ENCODE measurements at regions not wholly inside any gene's neighbourhood (a gene's known extent, or its start where the extent isn't known, plus 50 kb on each side); places are given as distances from the start of the nearest gene placed in this dataset.

DNA sequence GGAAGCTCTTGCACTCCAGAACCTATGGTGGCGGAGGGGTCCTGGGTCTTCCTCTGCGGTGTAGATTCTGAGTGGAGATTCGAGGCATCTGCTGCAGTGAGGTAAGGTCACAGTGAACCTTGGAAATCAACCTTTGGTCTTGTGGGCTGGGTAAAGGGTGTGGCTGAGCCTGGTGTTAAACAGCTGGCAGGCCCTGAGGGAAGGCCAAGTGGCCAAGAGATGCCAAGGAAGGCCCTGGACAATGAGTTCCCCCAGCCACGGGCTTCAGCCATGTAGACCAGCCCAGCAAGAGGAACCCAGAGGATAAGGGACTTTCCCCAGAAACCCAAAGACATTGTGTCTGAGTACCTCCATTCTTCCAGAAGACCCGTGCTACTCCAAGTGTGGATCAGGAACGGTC is 137.2 kb upstream of the ETS2 start:
- H3K27me3 ChIP-seq (ENCODE audit: control insufficient read depth, insufficient read depth, low read length): no peaks in the 10 kb centered on the region
- no peak overlapping the region for H3K9ac ChIP-seq (ENCODE audit: low read depth, low read length)
- peaks cover 3% of the 10 kb centered on the region; the same call in 1 of the 2 replicates for H3K4me1 ChIP-seq (ENCODE audit: control insufficient read depth, insufficient read depth, low read length)
- H3K27ac ChIP-seq (ENCODE audit: low read depth, low read length): no peak overlapping the region
- no peak overlapping the region for H3K4me3 ChIP-seq (ENCODE audit: low read depth, low read length)
- no peaks in the 10 kb centered on the region for H3K9me3 ChIP-seq (ENCODE audit: control insufficient read depth, insufficient read depth, low read length)
- no peaks in the 10 kb centered on the region for H3K36me3 ChIP-seq (ENCODE audit: control insufficient read depth, insufficient read depth, low read length)

DNA sequence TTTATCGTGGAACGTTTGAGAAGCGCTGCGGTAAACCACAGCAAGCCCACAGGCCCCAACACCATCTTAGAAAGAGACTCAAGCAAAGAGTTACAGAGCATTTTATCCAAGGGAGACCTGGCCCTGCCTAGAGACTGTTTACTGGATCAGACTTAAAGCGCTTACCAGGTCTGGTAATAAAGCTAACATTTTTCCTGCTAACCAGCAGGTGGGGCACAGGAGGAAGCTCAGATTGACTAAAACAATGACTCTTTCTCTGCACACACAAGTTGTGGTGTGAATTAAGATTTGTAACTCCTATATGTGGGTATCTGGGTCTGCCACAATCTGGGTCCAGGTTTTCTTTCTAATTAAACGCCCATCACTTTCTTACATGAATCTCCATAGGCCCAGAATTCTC is 136.5 kb upstream of the ETS2 start:
- Histone ChIP-seq H3K27ac (ENCODE audit: low read depth, low read length) (no peak overlapping the region), H3K27me3 (ENCODE audit: control insufficient read depth, insufficient read depth, low read length) (no peaks in the 10 kb centered on the region), H3K4me3 (ENCODE audit: low read depth, low read length) (no peak overlapping the region), H3K4me1 (ENCODE audit: control insufficient read depth, insufficient read depth, low read length) (peaks cover 2% of the 10 kb centered on the region; the same call in 1 of the 2 replicates), H3K9me3 (ENCODE audit: control insufficient read depth, insufficient read depth, low read length) (no peaks in the 10 kb centered on the region), H3K9ac (ENCODE audit: low read depth, low read length) (no peak overlapping the region), H3K36me3 (ENCODE audit: control insufficient read depth, insufficient read depth, low read length) (no peaks in the 10 kb centered on the region)

DNA sequence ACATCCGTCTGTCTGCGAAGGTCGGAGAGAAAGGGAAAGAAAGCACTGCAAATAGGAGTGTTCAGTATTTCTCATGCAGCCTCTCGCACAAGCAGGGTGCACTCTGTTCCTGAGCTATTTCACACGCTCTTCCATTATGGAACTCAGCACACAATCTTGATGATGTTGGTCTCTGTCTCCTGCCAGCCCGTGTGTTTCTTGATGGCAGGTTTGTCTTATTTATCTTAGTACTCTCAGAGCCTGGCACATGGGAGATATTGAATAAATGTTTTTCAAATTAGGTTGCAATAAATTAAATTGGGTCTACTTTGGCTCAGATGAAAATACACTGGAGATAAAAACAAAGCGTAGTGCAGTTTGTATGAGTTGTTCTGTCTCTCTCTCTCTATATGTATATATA is 134.9 kb upstream of the ETS2 start:
- H3K4me3 ChIP-seq (ENCODE audit: low read depth, low read length): no peak overlapping the region
- no peaks in the 10 kb centered on the region for H3K27me3 ChIP-seq (ENCODE audit: control insufficient read depth, insufficient read depth, low read length)
- no peak overlapping the region for H3K27ac ChIP-seq (ENCODE audit: low read depth, low read length)
- no peaks in the 10 kb centered on the region for H3K36me3 ChIP-seq (ENCODE audit: control insufficient read depth, insufficient read depth, low read length)
- H3K9me3 ChIP-seq (ENCODE audit: control insufficient read depth, insufficient read depth, low read length): no peaks in the 10 kb centered on the region
- H3K9ac ChIP-seq (ENCODE audit: low read depth, low read length): no peak overlapping the region
- H3K4me1 ChIP-seq (ENCODE audit: control insufficient read depth, insufficient read depth, low read length): no peaks in the 10 kb centered on the region

DNA sequence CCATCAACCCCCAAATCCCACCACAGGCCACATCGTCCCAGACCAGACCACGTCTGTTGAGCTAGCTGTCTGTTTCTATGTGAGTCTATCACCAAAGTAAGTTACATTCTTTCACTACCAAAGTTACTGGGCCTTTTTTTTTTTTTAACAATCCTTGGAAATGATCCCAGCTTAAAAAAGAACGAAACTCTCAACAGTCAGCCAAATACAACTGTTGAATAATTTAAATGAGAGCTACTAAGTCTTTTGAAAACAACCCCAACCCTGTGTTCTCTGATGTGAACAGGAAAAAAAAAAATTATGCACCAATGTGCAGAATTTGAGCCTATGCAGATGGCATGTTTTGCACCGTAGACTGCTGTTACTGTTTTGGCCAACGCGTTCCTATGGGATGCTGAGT is 134.0 kb upstream of the ETS2 start:
- Histone ChIP-seq H3K4me3 (ENCODE audit: low read depth, low read length) (no peak overlapping the region), H3K4me1 (ENCODE audit: control insufficient read depth, insufficient read depth, low read length) (no peaks in the 10 kb centered on the region), H3K9ac (ENCODE audit: low read depth, low read length) (no peak overlapping the region), H3K27me3 (ENCODE audit: control insufficient read depth, insufficient read depth, low read length) (no peaks in the 10 kb centered on the region), H3K36me3 (ENCODE audit: control insufficient read depth, insufficient read depth, low read length) (no peaks in the 10 kb centered on the region), H3K9me3 (ENCODE audit: control insufficient read depth, insufficient read depth, low read length) (no peaks in the 10 kb centered on the region), H3K27ac (ENCODE audit: low read depth, low read length) (no peak overlapping the region)

DNA sequence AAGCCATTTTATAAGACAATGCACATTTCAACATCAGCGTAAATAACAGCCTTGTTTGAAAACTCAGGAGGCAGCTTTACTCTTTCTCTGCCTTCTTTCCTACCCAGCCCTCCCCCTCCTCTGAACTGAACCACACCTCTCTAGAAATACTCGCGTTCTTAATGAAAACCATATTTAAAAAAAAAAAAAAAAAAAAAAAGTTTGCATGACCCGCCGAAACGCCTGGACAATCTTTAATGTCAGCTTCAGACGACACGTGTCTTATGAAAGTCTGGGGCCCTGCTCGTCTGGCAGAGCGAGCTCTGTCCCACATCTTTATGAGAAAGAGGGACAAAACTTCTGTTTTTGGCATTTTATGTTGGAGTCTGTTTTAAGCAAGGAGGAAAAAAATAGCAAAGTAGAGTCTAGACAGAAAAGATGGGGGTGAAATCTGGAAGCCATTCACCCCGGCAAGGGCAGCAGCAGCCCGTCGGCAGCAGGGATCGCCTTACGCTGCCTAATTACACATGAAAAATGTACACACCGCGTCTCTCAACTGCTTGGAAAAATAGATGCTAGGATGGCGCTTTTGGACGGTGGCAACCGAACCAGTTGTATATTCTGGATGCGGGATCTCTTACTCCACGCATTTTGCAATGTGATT is 130.4 kb upstream of the ETS2 start:
- Histone ChIP-seq H3K27ac (ENCODE audit: low read depth, low read length) (no peak overlapping the region), H3K4me1 (ENCODE audit: control insufficient read depth, insufficient read depth, low read length) (no peaks in the 10 kb centered on the region), H3K27me3 (ENCODE audit: control insufficient read depth, insufficient read depth, low read length) (no peaks in the 10 kb centered on the region), H3K4me3 (ENCODE audit: low read depth, low read length) (no peak overlapping the region), H3K36me3 (ENCODE audit: control insufficient read depth, insufficient read depth, low read length) (no peaks in the 10 kb centered on the region), H3K9ac (ENCODE audit: low read depth, low read length) (no peak overlapping the region), H3K9me3 (ENCODE audit: control insufficient read depth, insufficient read depth, low read length) (no peaks in the 10 kb centered on the region)

DNA sequence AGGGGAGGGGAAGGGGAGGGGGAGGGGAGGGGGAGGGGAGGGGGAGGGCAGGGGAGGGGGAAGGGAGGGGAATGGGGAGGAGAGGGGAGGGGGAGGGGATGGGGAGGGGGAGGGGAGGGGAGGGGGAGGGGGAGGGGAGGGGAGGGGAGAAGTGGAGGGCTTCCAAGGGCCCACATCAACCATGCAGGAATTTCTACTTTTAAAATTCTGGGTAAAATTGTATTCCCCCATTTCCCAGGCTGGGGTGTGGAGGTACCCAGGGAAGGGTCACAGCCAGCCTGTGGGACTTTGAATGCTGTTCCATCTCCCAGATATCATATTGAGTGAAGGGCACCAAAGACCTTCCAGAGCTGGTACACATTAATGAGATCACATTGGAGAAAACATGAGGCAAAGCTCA is 126.9 kb upstream of the ETS2 start:
- no peaks in the 10 kb centered on the region for H3K27me3 ChIP-seq (ENCODE audit: control insufficient read depth, insufficient read depth, low read length)
- no peaks in the 10 kb centered on the region for H3K9me3 ChIP-seq (ENCODE audit: control insufficient read depth, insufficient read depth, low read length)
- no peak overlapping the region for H3K27ac ChIP-seq (ENCODE audit: low read depth, low read length)
- no peak overlapping the region for H3K4me3 ChIP-seq (ENCODE audit: low read depth, low read length)
- H3K9ac ChIP-seq (ENCODE audit: low read depth, low read length): no peak overlapping the region
- H3K4me1 ChIP-seq (ENCODE audit: control insufficient read depth, insufficient read depth, low read length): no peaks in the 10 kb centered on the region
- no peaks in the 10 kb centered on the region for H3K36me3 ChIP-seq (ENCODE audit: control insufficient read depth, insufficient read depth, low read length)

DNA sequence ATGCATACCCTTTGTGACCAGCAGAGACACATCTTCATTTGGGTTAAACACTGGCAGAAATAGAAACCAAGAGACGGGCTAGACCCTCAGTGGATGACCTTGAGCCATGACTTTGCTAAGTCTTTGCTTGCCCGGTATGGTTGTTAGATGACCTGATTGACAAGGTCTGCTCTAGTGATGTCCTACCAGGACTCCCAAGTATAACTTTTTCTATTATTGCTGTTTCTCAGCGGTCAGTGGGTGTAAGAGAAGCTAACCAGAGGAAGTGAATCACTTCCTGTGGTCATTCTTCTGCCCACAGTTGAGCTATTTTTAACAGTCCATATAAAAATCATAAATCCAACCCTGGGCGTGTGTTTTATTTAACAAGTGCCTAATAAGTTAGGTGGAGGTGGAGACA is 126.2 kb upstream of the ETS2 start:
- H3K4me1 ChIP-seq (ENCODE audit: control insufficient read depth, insufficient read depth, low read length): no peaks in the 10 kb centered on the region
- H3K9me3 ChIP-seq (ENCODE audit: control insufficient read depth, insufficient read depth, low read length): no peaks in the 10 kb centered on the region
- no peak overlapping the region for H3K27ac ChIP-seq (ENCODE audit: low read depth, low read length)
- H3K9ac ChIP-seq (ENCODE audit: low read depth, low read length): no peak overlapping the region
- no peak overlapping the region for H3K4me3 ChIP-seq (ENCODE audit: low read depth, low read length)
- H3K36me3 ChIP-seq (ENCODE audit: control insufficient read depth, insufficient read depth, low read length): no peaks in the 10 kb centered on the region
- H3K27me3 ChIP-seq (ENCODE audit: control insufficient read depth, insufficient read depth, low read length): no peaks in the 10 kb centered on the region

DNA sequence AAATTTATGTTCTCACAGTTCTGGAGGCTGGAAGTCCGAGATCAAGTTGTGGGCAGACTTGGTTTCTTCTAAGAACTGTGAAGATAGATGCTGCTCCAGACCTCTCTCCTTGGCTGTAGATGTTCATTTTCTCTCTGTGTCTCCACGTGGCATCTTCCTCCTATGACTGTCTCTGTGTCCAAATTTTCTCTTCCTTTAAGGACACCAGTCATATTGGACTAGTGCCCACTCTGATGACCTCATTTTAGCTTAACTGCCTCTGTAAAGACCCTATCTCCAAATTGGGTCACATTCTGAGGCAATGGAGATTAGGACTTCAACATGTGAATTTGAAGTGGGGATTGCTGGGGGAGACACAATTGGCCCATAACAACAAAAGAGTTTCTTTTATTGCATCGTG is 125.3 kb upstream of the ETS2 start:
- Histone ChIP-seq H3K9me3 (ENCODE audit: control insufficient read depth, insufficient read depth, low read length) (no peaks in the 10 kb centered on the region), H3K36me3 (ENCODE audit: control insufficient read depth, insufficient read depth, low read length) (no peaks in the 10 kb centered on the region), H3K27ac (ENCODE audit: low read depth, low read length) (no peak overlapping the region), H3K4me3 (ENCODE audit: low read depth, low read length) (no peak overlapping the region), H3K27me3 (ENCODE audit: control insufficient read depth, insufficient read depth, low read length) (no peaks in the 10 kb centered on the region), H3K4me1 (ENCODE audit: control insufficient read depth, insufficient read depth, low read length) (no peaks in the 10 kb centered on the region), H3K9ac (ENCODE audit: low read depth, low read length) (no peak overlapping the region)

DNA sequence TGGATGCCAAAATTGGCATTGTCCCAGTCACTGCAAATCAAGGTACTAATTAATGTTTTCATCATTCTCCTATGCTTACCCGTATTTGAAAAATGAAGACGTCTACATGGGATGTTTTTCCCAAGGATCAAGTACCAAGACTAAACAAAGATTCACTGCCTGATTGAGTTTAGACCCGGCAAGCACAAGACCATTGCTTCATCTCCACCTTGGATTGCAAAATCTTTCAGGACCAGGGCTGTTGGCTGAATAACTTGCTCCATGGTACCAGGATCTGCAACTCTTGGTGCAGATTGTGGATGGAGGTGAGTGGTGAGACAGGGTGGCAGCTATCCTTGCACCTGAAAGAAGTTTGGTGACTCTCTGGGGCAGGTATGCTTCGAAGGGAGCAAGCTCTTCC is 122.5 kb upstream of the ETS2 start:
- Histone ChIP-seq H3K27me3 (ENCODE audit: control insufficient read depth, insufficient read depth, low read length) (no peaks in the 10 kb centered on the region), H3K9me3 (ENCODE audit: control insufficient read depth, insufficient read depth, low read length) (no peaks in the 10 kb centered on the region), H3K36me3 (ENCODE audit: control insufficient read depth, insufficient read depth, low read length) (no peaks in the 10 kb centered on the region), H3K4me1 (ENCODE audit: control insufficient read depth, insufficient read depth, low read length) (no peaks in the 10 kb centered on the region), H3K4me3 (ENCODE audit: low read depth, low read length) (no peak overlapping the region), H3K9ac (ENCODE audit: low read depth, low read length) (no peak overlapping the region), H3K27ac (ENCODE audit: low read depth, low read length) (no peak overlapping the region)

DNA sequence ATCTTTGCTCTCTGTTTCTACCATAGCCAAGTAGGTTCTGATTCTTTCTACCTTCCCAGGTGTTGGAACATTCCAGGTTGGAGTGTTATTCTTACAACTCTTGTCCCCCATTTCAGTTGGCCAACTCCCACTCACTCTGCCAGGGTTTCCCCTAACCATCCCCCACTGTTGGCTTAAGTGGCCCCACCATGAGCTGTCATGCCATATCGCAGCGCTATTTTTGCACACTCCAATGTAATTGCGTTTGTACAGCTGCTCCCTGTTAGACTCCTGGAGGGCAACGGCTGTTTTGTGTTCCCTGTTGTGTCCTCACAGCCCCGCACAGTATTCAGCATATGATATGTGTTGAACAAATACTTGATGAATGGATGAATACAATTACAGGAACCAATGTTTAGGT is 117.7 kb upstream of the ETS2 start:
- H3K9ac ChIP-seq (ENCODE audit: low read depth, low read length): no peak overlapping the region
- no peak overlapping the region for H3K4me3 ChIP-seq (ENCODE audit: low read depth, low read length)
- H3K27me3 ChIP-seq (ENCODE audit: control insufficient read depth, insufficient read depth, low read length): no peaks in the 10 kb centered on the region
- no peaks in the 10 kb centered on the region for H3K9me3 ChIP-seq (ENCODE audit: control insufficient read depth, insufficient read depth, low read length)
- H3K4me1 ChIP-seq (ENCODE audit: control insufficient read depth, insufficient read depth, low read length): no peaks in the 10 kb centered on the region
- H3K27ac ChIP-seq (ENCODE audit: low read depth, low read length): no peak overlapping the region
- no peaks in the 10 kb centered on the region for H3K36me3 ChIP-seq (ENCODE audit: control insufficient read depth, insufficient read depth, low read length)

DNA sequence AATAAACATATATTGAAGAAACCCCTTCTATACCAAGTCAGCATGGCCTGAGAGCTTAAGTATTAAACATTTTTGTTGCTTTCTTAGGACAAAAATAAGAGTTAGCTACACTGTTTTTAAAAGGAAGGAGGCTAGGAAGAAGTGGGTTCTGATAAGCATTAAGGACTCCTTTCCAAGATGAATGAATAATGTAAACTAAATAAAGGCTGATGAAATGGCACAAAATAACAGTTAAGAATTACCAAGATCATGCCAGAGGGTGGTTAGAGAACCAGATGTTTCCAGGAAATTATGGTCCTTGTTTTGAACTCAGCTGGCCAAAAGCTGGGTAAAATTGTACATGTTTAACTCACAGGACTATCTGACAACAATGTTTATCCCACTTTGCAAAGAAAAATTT is 114.1 kb upstream of the ETS2 start:
- no peak overlapping the region for H3K9ac ChIP-seq (ENCODE audit: low read depth, low read length)
- H3K36me3 ChIP-seq (ENCODE audit: control insufficient read depth, insufficient read depth, low read length): no peaks in the 10 kb centered on the region
- no peaks in the 10 kb centered on the region for H3K9me3 ChIP-seq (ENCODE audit: control insufficient read depth, insufficient read depth, low read length)
- H3K27me3 ChIP-seq (ENCODE audit: control insufficient read depth, insufficient read depth, low read length): no peaks in the 10 kb centered on the region
- no peak overlapping the region for H3K27ac ChIP-seq (ENCODE audit: low read depth, low read length)
- H3K4me3 ChIP-seq (ENCODE audit: low read depth, low read length): no peak overlapping the region
- H3K4me1 ChIP-seq (ENCODE audit: control insufficient read depth, insufficient read depth, low read length): no peaks in the 10 kb centered on the region

DNA sequence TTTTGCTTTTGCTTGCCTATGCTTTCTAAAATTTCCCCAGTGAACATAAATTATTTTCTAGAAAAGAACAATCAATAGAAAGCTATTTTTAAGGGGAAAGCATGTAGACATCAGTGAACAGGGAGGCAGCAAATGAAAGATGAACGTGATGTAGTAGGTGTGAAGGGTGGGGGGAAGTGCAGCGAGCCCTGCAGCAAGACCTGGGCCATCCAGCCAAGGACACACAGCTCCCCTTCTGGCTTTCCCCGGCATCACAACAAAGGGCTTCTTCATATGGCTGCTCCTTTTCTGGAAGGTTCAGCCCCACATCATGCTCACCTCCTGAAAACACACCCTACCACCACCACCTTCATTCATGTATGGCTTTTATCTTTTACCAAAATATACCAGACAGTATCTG is 109.2 kb upstream of the ETS2 start:
- Histone ChIP-seq H3K4me1 (ENCODE audit: control insufficient read depth, insufficient read depth, low read length) (no peaks in the 10 kb centered on the region), H3K4me3 (ENCODE audit: low read depth, low read length) (no peak overlapping the region), H3K36me3 (ENCODE audit: control insufficient read depth, insufficient read depth, low read length) (no peaks in the 10 kb centered on the region), H3K27me3 (ENCODE audit: control insufficient read depth, insufficient read depth, low read length) (no peaks in the 10 kb centered on the region), H3K9ac (ENCODE audit: low read depth, low read length) (no peak overlapping the region), H3K9me3 (ENCODE audit: control insufficient read depth, insufficient read depth, low read length) (no peaks in the 10 kb centered on the region), H3K27ac (ENCODE audit: low read depth, low read length) (no peak overlapping the region)

Measured in HUES48 (cell line).